Mesothelial cell of epicardium (in vitro differentiated cells): ENCODE measurements at regions not wholly inside any gene's neighbourhood (a gene's known extent, or its start where the extent isn't known, plus 50 kb on each side); places are given as distances from the start of the nearest gene placed in this dataset.

Source experiments
- DNase-seq, 2 experiments: peaks; one replicate each; pipeline ENCODE4 v3.0.0; 2021; ENCODE audit warnings: low spot score in 2 of 2; ENCODE audit not compliant: unreplicated experiment in 2 of 2
- H3K27ac Mint-ChIP-seq: 2 replicates; pipeline ENCODE4 v1.8.0; 2021; ENCODE audit warnings: mixed read lengths
- H3K27me3 Mint-ChIP-seq: 2 replicates; pipeline ENCODE4 v1.8.0; 2021; ENCODE audit warnings: low read depth, mixed read lengths
- H3K36me3 Mint-ChIP-seq: 2 replicates; pipeline ENCODE4 v1.8.0; 2021; ENCODE audit warnings: mixed read lengths
- H3K4me1 Mint-ChIP-seq: 2 replicates; pipeline ENCODE4 v1.8.0; 2021; ENCODE audit warnings: mixed read lengths
- H3K4me3 Mint-ChIP-seq: 2 replicates; pipeline ENCODE4 v1.8.0; 2021; ENCODE audit warnings: mild to moderate bottlenecking, moderate library complexity, mixed read lengths
- H3K9me3 Mint-ChIP-seq: 2 replicates; pipeline ENCODE4 v1.8.0; 2021; ENCODE audit warnings: mixed read lengths
- CTCF ChIP-seq: fragments of 200-600 bp; sonication (generic); IDR thresholded peaks from one replicate; pipeline ENCODE4 v1.5.0; 2021; ENCODE audit warnings: antibody characterized with exemption; ENCODE audit not compliant: unreplicated experiment

- Mint-ChIP-seq H3K27ac (no peak overlapping the region), H3K9me3 (peaks cover 11% of the 10 kb centered on the region), H3K36me3 (no peaks in the 10 kb centered on the region), H3K4me1 (no peaks in the 10 kb centered on the region), H3K27me3 (no peaks in the 10 kb centered on the region), H3K4me3 (no peak overlapping the region)
- no peak for DNase-seq
- no peak for TF ChIP-seq CTCF
Observed at GRCh38 chr14:29166507-29166906, 399.9 kb downstream of the FOXG1 start.

- H3K27ac Mint-ChIP-seq = no peak overlapping the region
- H3K4me1 Mint-ChIP-seq = no peaks in the 10 kb centered on the region
- no peak for TF ChIP-seq CTCF
- no peak overlapping the region for H3K4me3 Mint-ChIP-seq
- DNase-seq = no peak
- H3K27me3 Mint-ChIP-seq = no peaks in the 10 kb centered on the region
- peaks cover 20% of the 10 kb centered on the region for H3K9me3 Mint-ChIP-seq
- H3K36me3 Mint-ChIP-seq = no peaks in the 10 kb centered on the region
Observed at GRCh38 chr14:29168149-29168548, 401.6 kb downstream of the FOXG1 start.

GRCh38 chr14:29169408-29169807 lies 402.8 kb downstream of the FOXG1 start:
- Mint-ChIP-seq H3K4me1 (no peaks in the 10 kb centered on the region), H3K4me3 (no peak overlapping the region), H3K36me3 (no peaks in the 10 kb centered on the region), H3K9me3 (peaks cover 28% of the 10 kb centered on the region), H3K27me3 (no peaks in the 10 kb centered on the region), H3K27ac (no peak overlapping the region)
- no peak for DNase-seq
- TF ChIP-seq CTCF = no peak

GRCh38 chr14:29175706-29176105 lies 409.1 kb downstream of the FOXG1 start:
- Mint-ChIP-seq H3K27ac (no peak overlapping the region), H3K27me3 (no peaks in the 10 kb centered on the region), H3K4me3 (no peak overlapping the region), H3K9me3 (peaks cover 34% of the 10 kb centered on the region), H3K36me3 (no peaks in the 10 kb centered on the region), H3K4me1 (no peaks in the 10 kb centered on the region)
- no peak for DNase-seq
- no peak for TF ChIP-seq CTCF

- peaks cover 26% of the 10 kb centered on the region for H3K9me3 Mint-ChIP-seq
- H3K4me3 Mint-ChIP-seq = no peak overlapping the region
- no peak overlapping the region for H3K27ac Mint-ChIP-seq
- DNase-seq = no peak
- H3K27me3 Mint-ChIP-seq = no peaks in the 10 kb centered on the region
- no peak for TF ChIP-seq CTCF
- H3K4me1 Mint-ChIP-seq = no peaks in the 10 kb centered on the region
- H3K36me3 Mint-ChIP-seq = no peaks in the 10 kb centered on the region
Observed at GRCh38 chr14:29176876-29177275, 410.3 kb downstream of the FOXG1 start.

GRCh38 chr14:29178971-29179370 lies 412.4 kb downstream of the FOXG1 start:
- peaks cover 17% of the 10 kb centered on the region for H3K9me3 Mint-ChIP-seq
- no peaks in the 10 kb centered on the region for H3K36me3 Mint-ChIP-seq
- no peak for TF ChIP-seq CTCF
- no peak for DNase-seq
- no peaks in the 10 kb centered on the region for H3K4me1 Mint-ChIP-seq
- no peak overlapping the region for H3K27ac Mint-ChIP-seq
- no peak overlapping the region for H3K4me3 Mint-ChIP-seq
- H3K27me3 Mint-ChIP-seq = no peaks in the 10 kb centered on the region
